ENCODE measurements at regions not wholly inside any gene's neighbourhood (a gene's known extent, or its start where the extent isn't known, plus 50 kb on each side); places are given as distances from the start of the nearest gene placed in this dataset.

GRCh38 chr5:89520771-89521170, 637.8 kb upstream of the MEF2C start:
- Mint-ChIP-seq H3K9me3 (peaks cover 3% of the 10 kb centered on the region), H3K27me3 (no peaks in the 10 kb centered on the region), H3K36me3 (no peaks in the 10 kb centered on the region), H3K4me1 (no peaks in the 10 kb centered on the region), H3K27ac (no peak overlapping the region), H3K4me3 (no peak overlapping the region)
- DNase-seq, result no peak

GRCh38 chr5:89513299-89514044, 630.5 kb upstream of the MEF2C start:
- no peak overlapping the region for H3K4me3 Mint-ChIP-seq
- H3K27me3 Mint-ChIP-seq, result no peaks in the 10 kb centered on the region
- H3K9me3 Mint-ChIP-seq, result peaks cover 1% of the 10 kb centered on the region
- no peaks in the 10 kb centered on the region for H3K4me1 Mint-ChIP-seq
- H3K27ac Mint-ChIP-seq, result no peak overlapping the region
- no peaks in the 10 kb centered on the region for H3K36me3 Mint-ChIP-seq
- DNase-seq, result no peak

GRCh38 chr5:89504051-89504450, 621.1 kb upstream of the MEF2C start:
- H3K27me3 Mint-ChIP-seq, result no peaks in the 10 kb centered on the region
- no peaks in the 10 kb centered on the region for H3K9me3 Mint-ChIP-seq
- no peak overlapping the region for H3K4me3 Mint-ChIP-seq
- DNase-seq, result no peak
- H3K4me1 Mint-ChIP-seq, result no peaks in the 10 kb centered on the region
- no peaks in the 10 kb centered on the region for H3K36me3 Mint-ChIP-seq
- H3K27ac Mint-ChIP-seq, result no peak overlapping the region

GRCh38 chr5:89499787-89500186, 616.8 kb upstream of the MEF2C start:
- Mint-ChIP-seq H3K9me3 (no peaks in the 10 kb centered on the region), H3K27me3 (no peaks in the 10 kb centered on the region), H3K27ac (no peak overlapping the region), H3K4me1 (no peaks in the 10 kb centered on the region), H3K4me3 (no peak overlapping the region), H3K36me3 (no peaks in the 10 kb centered on the region)
- DNase-seq, result no peak

GRCh38 chr5:89498699-89499098, 615.7 kb upstream of the MEF2C start:
- no peak overlapping the region for H3K27ac Mint-ChIP-seq
- no peaks in the 10 kb centered on the region for H3K36me3 Mint-ChIP-seq
- no peaks in the 10 kb centered on the region for H3K9me3 Mint-ChIP-seq
- DNase-seq, result no peak
- H3K4me3 Mint-ChIP-seq, result no peak overlapping the region
- H3K4me1 Mint-ChIP-seq, result no peaks in the 10 kb centered on the region
- no peaks in the 10 kb centered on the region for H3K27me3 Mint-ChIP-seq

GRCh38 chr5:89493414-89493813, 610.4 kb upstream of the MEF2C start:
- H3K4me3 Mint-ChIP-seq, result no peak overlapping the region
- H3K4me1 Mint-ChIP-seq, result no peaks in the 10 kb centered on the region
- H3K9me3 Mint-ChIP-seq, result no peaks in the 10 kb centered on the region
- no peaks in the 10 kb centered on the region for H3K36me3 Mint-ChIP-seq
- H3K27ac Mint-ChIP-seq, result no peak overlapping the region
- H3K27me3 Mint-ChIP-seq, result no peaks in the 10 kb centered on the region
- DNase-seq, result no peak

- H3K36me3 Mint-ChIP-seq, result no peaks in the 10 kb centered on the region
- H3K27me3 Mint-ChIP-seq, result no peaks in the 10 kb centered on the region
- H3K27ac Mint-ChIP-seq, result no peak overlapping the region
- no peak for DNase-seq
- no peaks in the 10 kb centered on the region for H3K9me3 Mint-ChIP-seq
- H3K4me3 Mint-ChIP-seq, result no peak overlapping the region
- H3K4me1 Mint-ChIP-seq, result no peaks in the 10 kb centered on the region
These were observed 602.0 kb upstream of the MEF2C start for GRCh38 chr5:89484962-89485361.

- H3K9me3 Mint-ChIP-seq, result no peaks in the 10 kb centered on the region
- no peak overlapping the region for H3K4me3 Mint-ChIP-seq
- no peak overlapping the region for H3K27ac Mint-ChIP-seq
- no peaks in the 10 kb centered on the region for H3K4me1 Mint-ChIP-seq
- no peaks in the 10 kb centered on the region for H3K36me3 Mint-ChIP-seq
- DNase-seq, result no peak
- peaks cover 4% of the 10 kb centered on the region for H3K27me3 Mint-ChIP-seq
These were observed 597.5 kb upstream of the MEF2C start for GRCh38 chr5:89480406-89481007.

- Mint-ChIP-seq H3K9me3 (no peaks in the 10 kb centered on the region), H3K27ac (no peak overlapping the region), H3K27me3 (peaks cover 4% of the 10 kb centered on the region), H3K4me1 (no peaks in the 10 kb centered on the region), H3K4me3 (no peak overlapping the region), H3K36me3 (no peaks in the 10 kb centered on the region)
- no peak for DNase-seq
These were observed 595.9 kb upstream of the MEF2C start for GRCh38 chr5:89478851-89479250.

- Mint-ChIP-seq H3K4me1 (no peaks in the 10 kb centered on the region), H3K27me3 (peaks cover 4% of the 10 kb centered on the region), H3K27ac (no peak overlapping the region), H3K4me3 (no peak overlapping the region), H3K9me3 (no peaks in the 10 kb centered on the region), H3K36me3 (no peaks in the 10 kb centered on the region)
- no peak for DNase-seq
These were observed 590.2 kb upstream of the MEF2C start for GRCh38 chr5:89473196-89473595.

GRCh38 chr5:89471541-89471940, 588.6 kb upstream of the MEF2C start:
- H3K4me1 Mint-ChIP-seq, result no peaks in the 10 kb centered on the region
- H3K27ac Mint-ChIP-seq, result no peak overlapping the region
- DNase-seq, result no peak
- no peaks in the 10 kb centered on the region for H3K27me3 Mint-ChIP-seq
- H3K9me3 Mint-ChIP-seq, result no peaks in the 10 kb centered on the region
- H3K36me3 Mint-ChIP-seq, result no peaks in the 10 kb centered on the region
- H3K4me3 Mint-ChIP-seq, result no peak overlapping the region

- Mint-ChIP-seq H3K9me3 (no peaks in the 10 kb centered on the region), H3K36me3 (no peaks in the 10 kb centered on the region), H3K27ac (no peak overlapping the region), H3K4me3 (no peak overlapping the region), H3K4me1 (no peaks in the 10 kb centered on the region), H3K27me3 (no peaks in the 10 kb centered on the region)
- no peak for DNase-seq
These were observed 588.1 kb upstream of the MEF2C start for GRCh38 chr5:89471115-89471514.

GRCh38 chr5:89470658-89471057, 587.7 kb upstream of the MEF2C start:
- no peak overlapping the region for H3K4me3 Mint-ChIP-seq
- H3K27me3 Mint-ChIP-seq, result no peaks in the 10 kb centered on the region
- H3K36me3 Mint-ChIP-seq, result no peaks in the 10 kb centered on the region
- no peaks in the 10 kb centered on the region for H3K4me1 Mint-ChIP-seq
- no peak overlapping the region for H3K27ac Mint-ChIP-seq
- H3K9me3 Mint-ChIP-seq, result no peaks in the 10 kb centered on the region
- DNase-seq, result no peak

GRCh38 chr5:89458332-89458656, 575.3 kb upstream of the MEF2C start:
- no peak for DNase-seq
- no peak overlapping the region for H3K27ac Mint-ChIP-seq
- no peaks in the 10 kb centered on the region for H3K4me1 Mint-ChIP-seq
- H3K27me3 Mint-ChIP-seq, result no peaks in the 10 kb centered on the region
- H3K4me3 Mint-ChIP-seq, result no peak overlapping the region
- H3K36me3 Mint-ChIP-seq, result no peaks in the 10 kb centered on the region
- no peaks in the 10 kb centered on the region for H3K9me3 Mint-ChIP-seq

GRCh38 chr5:89457411-89458331, 574.7 kb upstream of the MEF2C start:
- H3K4me3 Mint-ChIP-seq, result no peak overlapping the region
- H3K27me3 Mint-ChIP-seq, result no peaks in the 10 kb centered on the region
- H3K36me3 Mint-ChIP-seq, result no peaks in the 10 kb centered on the region
- H3K27ac Mint-ChIP-seq, result no peak overlapping the region
- H3K4me1 Mint-ChIP-seq, result no peaks in the 10 kb centered on the region
- no peak for DNase-seq
- no peaks in the 10 kb centered on the region for H3K9me3 Mint-ChIP-seq
